ENCODE measurements at regions not wholly inside any gene's neighbourhood (a gene's known extent, or its start where the extent isn't known, plus 50 kb on each side); places are given as distances from the start of the nearest gene placed in this dataset.
"Not testable (repeated sequence)": the region's sequence is repeated elsewhere in the genome, so short reads cannot be mapped to it uniquely, and the experiment has no call there.

DNA sequence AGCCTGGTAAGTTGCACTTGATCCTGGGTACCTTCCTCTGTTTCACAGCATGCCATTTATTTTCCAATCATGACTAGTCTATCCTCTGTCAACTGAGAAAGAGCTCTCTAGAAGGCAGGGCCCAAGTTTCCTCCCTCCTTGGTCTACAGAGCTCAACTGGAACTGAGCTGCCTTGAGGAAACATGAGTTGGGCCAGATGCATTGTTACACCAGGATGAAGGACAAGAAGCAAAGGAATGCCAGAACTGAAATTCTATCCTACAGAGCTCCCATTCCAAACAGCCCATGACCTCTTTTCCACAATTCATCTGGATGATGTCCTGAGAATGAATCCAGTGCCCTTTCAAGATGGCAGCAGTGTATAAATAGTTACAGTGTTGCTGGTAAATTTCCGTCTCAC is 66.7 kb upstream of the E2F3 start:
- DNase-seq (ENCODE audit: extremely low read depth in 1 of 11, low read depth in 9 of 11, low spot score in 4 of 11): peak in 1 of 11 donors; percentile 11

- DNase-seq (ENCODE audit: extremely low read depth in 1 of 11, low read depth in 9 of 11, low spot score in 4 of 11): no peak
Measured at GRCh38 chr6:20335872-20336271, 65.8 kb upstream of the E2F3 start.

DNA sequence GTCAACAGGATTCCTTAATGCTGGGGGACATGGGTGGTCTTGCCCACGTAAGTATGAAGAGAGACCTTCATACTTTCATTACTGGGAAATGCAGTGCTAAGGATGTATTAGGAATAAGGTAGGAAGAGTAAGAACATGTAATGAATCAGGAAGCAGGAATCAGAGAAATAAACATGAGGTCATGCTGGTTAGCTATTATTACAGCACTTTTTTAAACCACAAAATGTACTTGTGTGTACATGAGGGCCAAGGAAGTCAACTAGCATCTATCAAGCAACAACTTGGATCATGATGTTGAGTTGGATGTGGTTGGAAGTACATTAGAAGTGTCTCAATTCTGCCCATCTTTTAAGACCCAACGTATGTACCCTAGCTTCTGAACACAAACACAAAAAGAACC is 63.5 kb upstream of the E2F3 start:
- DNase-seq (ENCODE audit: extremely low read depth in 1 of 11, low read depth in 9 of 11, low spot score in 4 of 11): no peak

DNA sequence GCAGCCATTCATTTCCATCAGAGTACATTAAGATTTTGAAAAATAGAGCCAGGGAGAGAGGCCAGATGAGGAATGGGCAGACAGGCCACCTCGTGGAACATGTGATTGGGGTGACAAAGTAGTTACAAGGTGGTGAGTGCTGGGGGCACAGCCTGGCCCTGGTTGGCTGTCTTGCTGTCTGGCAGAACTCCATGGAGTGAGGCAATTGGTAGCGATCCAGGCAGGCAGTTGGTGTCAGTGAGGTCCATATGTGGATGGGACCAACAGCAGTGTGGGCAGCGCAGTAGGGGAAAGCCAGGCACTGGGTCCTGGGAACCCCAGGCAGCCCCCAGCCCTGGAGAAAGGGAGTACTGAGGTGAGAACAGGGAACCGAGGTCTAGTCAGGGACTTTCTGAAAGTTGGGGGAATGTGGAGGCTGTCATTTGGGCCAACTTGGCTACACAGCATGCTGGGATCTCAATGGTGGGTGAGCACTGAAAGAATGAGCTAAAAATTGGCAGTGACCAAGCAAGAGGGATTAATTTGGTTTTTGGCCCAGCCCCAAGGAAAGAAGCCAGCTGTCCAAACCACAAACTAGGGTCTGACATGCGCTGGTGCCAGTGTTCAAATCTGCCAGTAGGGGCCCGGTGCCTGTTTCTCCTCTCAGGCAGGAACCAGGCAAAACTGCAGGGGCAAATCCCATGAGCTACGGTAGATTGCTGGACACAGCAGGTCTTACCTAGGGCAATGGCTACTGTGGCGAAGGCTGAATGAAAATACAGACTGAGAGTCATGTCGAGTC is 61.4 kb upstream of the E2F3 start:
- no peak for DNase-seq (ENCODE audit: extremely low read depth in 1 of 11, low read depth in 9 of 11, low spot score in 4 of 11)

- DNase-seq (ENCODE audit: extremely low read depth in 1 of 11, low read depth in 9 of 11, low spot score in 4 of 11): no peak
Measured at GRCh38 chr6:20341096-20341495, 60.6 kb upstream of the E2F3 start.

- DNase-seq (ENCODE audit: extremely low read depth in 1 of 11, low read depth in 9 of 11, low spot score in 4 of 11): no peak
Measured at GRCh38 chr6:20341564-20341963, 60.1 kb upstream of the E2F3 start.

GRCh38 chr6:20346948-20347347 is 54.7 kb upstream of the E2F3 start:
- not testable (repeated sequence) for DNase-seq (ENCODE audit: extremely low read depth in 1 of 11, low read depth in 9 of 11, low spot score in 4 of 11)

DNA sequence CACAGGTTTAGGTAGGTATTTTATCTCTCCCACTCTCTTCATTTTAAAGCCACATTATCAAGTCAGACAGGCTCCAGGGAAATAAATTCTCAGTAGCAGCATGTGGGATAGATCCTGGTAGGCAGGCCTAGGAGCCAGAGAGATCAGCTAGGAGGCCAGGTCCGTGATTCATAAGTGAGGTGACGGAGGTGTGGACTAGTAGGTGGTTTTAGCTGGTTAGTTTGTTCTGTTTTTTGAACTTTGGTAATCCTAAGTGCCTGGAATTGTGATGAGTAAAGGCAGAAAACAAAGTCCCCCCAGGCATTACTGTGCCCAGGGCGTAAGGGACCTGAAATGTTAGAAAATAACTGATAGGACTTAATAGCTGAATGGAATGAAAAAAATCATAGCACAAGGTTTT is 53.6 kb upstream of the E2F3 start:
- DNase-seq (ENCODE audit: extremely low read depth in 1 of 11, low read depth in 9 of 11, low spot score in 4 of 11): no peak

DNA sequence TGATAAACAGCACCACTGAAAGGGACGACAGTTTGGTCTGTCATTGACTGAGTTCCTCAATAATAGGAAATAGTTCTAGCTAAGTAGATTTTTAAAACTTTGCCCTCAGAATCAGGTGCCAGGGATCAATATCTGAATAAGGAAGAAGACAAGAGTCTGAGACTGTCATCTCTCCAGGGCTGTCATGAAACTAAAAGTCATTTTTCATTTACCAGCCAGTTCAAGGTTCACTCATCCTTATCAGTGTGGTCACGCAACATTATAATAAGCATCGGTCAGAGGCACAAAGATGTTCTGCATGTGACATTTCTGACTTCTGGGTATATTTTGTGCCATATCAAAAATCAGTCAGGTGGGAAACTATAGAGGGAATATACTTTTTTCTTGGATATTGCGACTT is 52.5 kb upstream of the E2F3 start:
- DNase-seq (ENCODE audit: extremely low read depth in 1 of 11, low read depth in 9 of 11, low spot score in 4 of 11): no peak

DNA sequence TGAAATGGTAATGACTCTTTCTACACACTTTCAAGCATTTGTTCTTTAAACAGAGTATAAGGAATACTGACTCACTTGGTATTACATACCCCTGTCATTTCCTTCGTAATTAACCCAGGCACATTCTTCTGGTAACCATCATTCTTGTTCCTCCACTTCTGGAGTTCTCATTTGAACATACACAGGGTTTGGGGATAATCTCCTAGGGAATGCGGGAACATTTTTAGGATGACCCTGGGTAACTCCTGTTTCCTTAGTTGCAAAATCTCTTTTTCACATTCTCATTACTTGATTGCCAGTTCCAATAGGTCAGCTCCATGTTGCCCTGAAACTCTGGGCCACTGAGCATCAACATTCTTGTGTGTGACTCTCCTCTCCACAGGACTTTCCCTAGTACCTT is 51.5 kb upstream of the E2F3 start:
- DNase-seq (ENCODE audit: extremely low read depth in 1 of 11, low read depth in 9 of 11, low spot score in 4 of 11): no peak

DNA sequence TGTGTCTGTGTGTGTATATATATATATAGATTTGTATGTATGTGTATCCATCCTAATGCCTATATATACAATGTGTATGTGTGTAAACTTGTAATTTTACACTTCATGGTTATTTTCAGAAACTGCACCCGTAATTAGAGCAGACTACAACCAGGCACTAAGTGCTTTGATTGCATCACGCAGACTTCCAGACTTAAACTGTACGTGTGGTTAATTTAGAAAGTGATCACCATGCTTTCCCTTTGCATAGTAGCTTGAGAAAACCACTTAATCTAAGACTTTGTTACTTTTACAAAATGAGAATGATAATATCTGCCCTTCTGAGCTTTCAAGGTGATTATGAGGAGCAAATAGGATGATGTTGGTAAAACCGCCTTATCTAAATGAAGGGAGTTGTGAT is 50.1 kb upstream of the E2F3 start:
- no peak for DNase-seq (ENCODE audit: extremely low read depth in 1 of 11, low read depth in 9 of 11, low spot score in 4 of 11)
